ENCODE measurements at regions not wholly inside any gene's neighbourhood (a gene's known extent, or its start where the extent isn't known, plus 50 kb on each side); places are given as distances from the start of the nearest gene placed in this dataset.

- TF ChIP-seq POLR2A (IDR thresholded peaks at IDR 0.05; ENCODE audit: low read depth, low read length) (no peak), CTCF (conservative IDR thresholded peaks at IDR 0.05; ENCODE audit: low read depth, low read length) (no peak), MAFK (IDR thresholded peaks at IDR 0.05; ENCODE audit: low read depth, low read length) (no peak), CHD1 (IDR thresholded peaks at IDR 0.05; ENCODE audit: low read depth, low read length) (no peak), RCOR1 (IDR thresholded peaks at IDR 0.05; ENCODE audit: insufficient replicate concordance, low read length) (no peak), SMC3 (IDR thresholded peaks at IDR 0.05; ENCODE audit: low read depth, low read length) (no peak), CEBPB (IDR thresholded peaks at IDR 0.05; ENCODE audit: low read depth, low read length) (no peak)
Measured at GRCh38 chr22:49238181-49239141, 589.2 kb downstream of the BRD1 start.

All from IMR-90 (cell line).